ENCODE measurements at regions not wholly inside any gene's neighbourhood (a gene's known extent, or its start where the extent isn't known, plus 50 kb on each side); places are given as distances from the start of the nearest gene placed in this dataset.

GRCh38 chr1:232166942-232167341 lies 463.0 kb downstream of the SIPA1L2 start:
- Mint-ChIP-seq H3K27me3 (ENCODE audit: low read depth) (no peaks in the 10 kb centered on the region), H3K36me3 (ENCODE audit: insufficient read depth in 1 of 3, low read depth in 3 of 3) (peaks cover 4 to 78% (median 40%) of the 10 kb centered on the region in 3 experiments; a peak in 6 of 7 replicates), H3K27ac (peak overlapping the region in 2 of 3 experiments; percentile 34 to 42; a peak in 1 of 7 replicates), H3K9me3 (0 out of 5 replicates have a peak, but pooled peaks cover 0 to 4% of the 10 kb centered on the region in 2 experiments), H3K4me3 (peak overlapping the region in 1 of 2 experiments; percentile 55; a peak in 2 of 5 replicates), H3K4me1 (peaks cover 13 to 17% of the 10 kb centered on the region in 2 experiments)
- Histone ChIP-seq H3K9me3 (ENCODE audit: control insufficient read depth, low read depth, low read length) (no peaks in the 10 kb centered on the region), H3K9ac (ENCODE audit: extremely low read depth, insufficient read length, low read length) (no peak overlapping the region), H2BK120ac (ENCODE audit: low read depth, low read length, poor library complexity, severe bottlenecking) (no peak overlapping the region), H4K20me1 (ENCODE audit: control insufficient read depth, insufficient read depth, insufficient read length) (no peaks in the 10 kb centered on the region), H4K5ac (ENCODE audit: insufficient read length, low read depth, low read length) (no peak overlapping the region), H3T11ph (ENCODE audit: low read length) (no peak overlapping the region), H3K4ac (ENCODE audit: low read depth, low read length) (no peak overlapping the region), H3K4me1 (ENCODE audit: insufficient read depth, low read length) (peaks cover 2% of the 10 kb centered on the region; the same call in 1 of the 2 replicates), H3K23ac (ENCODE audit: insufficient read length, low read depth, low read length) (no peak overlapping the region), H2BK12ac (ENCODE audit: insufficient read length, low read depth, low read length) (no peak overlapping the region), H3K79me1 (ENCODE audit: insufficient read depth, low read depth, low read length, poor library complexity, severe bottlenecking) (no peaks in the 10 kb centered on the region), H2BK15ac (ENCODE audit: low read depth, low read length) (no peak overlapping the region), H3K18ac (ENCODE audit: insufficient read length, low read depth, low read length) (no peak overlapping the region), H2BK20ac (ENCODE audit: low read depth, low read length, poor library complexity, severe bottlenecking) (no peak overlapping the region), H2AK5ac (ENCODE audit: insufficient read length, low read length) (no peak overlapping the region), H4K91ac (ENCODE audit: insufficient read length, low read depth, low read length) (no peak overlapping the region), H3K27ac (ENCODE audit: insufficient read length, low read depth, low read length) (no peak overlapping the region), H3K27me3 (ENCODE audit: insufficient read depth, low read length) (no peaks in the 10 kb centered on the region), H3K4me2 (ENCODE audit: insufficient read depth, insufficient read length, low read length) (no peak overlapping the region), H4K8ac (replicated peaks; ENCODE audit: insufficient read length, low read depth, low read length) (no peak overlapping the region), H3K14ac (ENCODE audit: insufficient read depth, low read length) (no peak overlapping the region), H2BK5ac (ENCODE audit: insufficient read length, low read length) (no peak overlapping the region), H3K56ac (ENCODE audit: insufficient read length, low read depth, low read length) (no peak overlapping the region), H3K79me2 (ENCODE audit: insufficient read depth, low read length) (no peaks in the 10 kb centered on the region), H2AFZ (ENCODE audit: low read length) (no peak overlapping the region), H3K23me2 (ENCODE audit: insufficient read length, low read depth, low read length, poor library complexity, severe bottlenecking) (no peaks in the 10 kb centered on the region)
- TF ChIP-seq CTCF (conservative IDR thresholded peaks at IDR 0.05) = no peak
- WGBS (ENCODE audit: extremely low coverage, insufficient read length, low lambda C conversion rate) = no CpG with 5 or more reads among the region's 4 CpGs
- peak; percentile 81 for DNase-seq
